ENCODE measurements at regions not wholly inside any gene's neighbourhood (a gene's known extent, or its start where the extent isn't known, plus 50 kb on each side); places are given as distances from the start of the nearest gene placed in this dataset.

DNA sequence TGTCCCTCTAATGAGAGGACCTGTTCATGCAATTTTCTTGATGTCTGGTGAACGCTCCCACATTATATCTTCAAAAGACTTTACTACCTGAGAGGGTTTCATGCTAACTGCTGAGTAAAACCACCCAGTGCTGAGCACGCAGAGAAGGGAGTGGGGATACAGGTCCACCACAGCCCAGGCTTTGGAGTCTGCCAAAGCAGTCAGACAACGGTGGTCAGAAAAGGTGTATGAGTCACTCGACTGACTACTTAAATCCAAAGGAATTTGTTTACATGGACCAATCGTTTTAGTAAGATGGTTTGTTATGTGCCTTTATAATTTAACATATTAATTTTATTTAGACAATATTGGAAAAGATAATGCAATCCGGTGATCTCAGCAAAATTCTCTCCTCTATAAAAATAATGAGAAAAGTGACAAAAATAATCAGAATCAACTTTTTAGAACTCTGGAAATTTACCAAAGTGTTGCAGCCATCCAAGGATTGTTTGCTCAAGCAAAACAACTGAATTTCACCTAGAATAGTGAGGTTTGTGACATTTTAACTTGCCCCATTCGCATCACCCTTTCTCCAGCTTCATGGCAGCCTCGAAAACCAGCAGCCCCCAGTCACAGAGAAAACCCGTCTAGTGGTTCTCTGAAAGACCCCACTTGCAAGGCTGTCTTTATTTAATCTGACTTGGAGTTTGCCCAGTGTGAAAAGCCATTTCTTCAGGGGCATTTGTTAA lies 52.1 kb upstream of the PLGLB2 start:
- DNase-seq, result peak; percentile 10

All from fibroblast of skin of right quadriceps (primary cell).